Astrocyte of the spinal cord (primary cell): ENCODE measurements at regions not wholly inside any gene's neighbourhood (a gene's known extent, or its start where the extent isn't known, plus 50 kb on each side); places are given as distances from the start of the nearest gene placed in this dataset.
A peak's percentile ranks its signal among the peaks of the same experiment; 100 is the strongest.

Experiments
- DNase-seq: peaks from one replicate; pipeline ENCODE4 v3.0.0; 2011; ENCODE audit warnings: low read depth, low spot score
- H3K4me3 ChIP-seq: 2 replicates; pipeline ENCODE4 v1.5.1; 2011; ENCODE audit warnings: low read depth, mild to moderate bottlenecking, low read length, moderate library complexity
- CTCF ChIP-seq: IDR thresholded peaks from 2 replicates; pipeline ENCODE4 v1.5.1; 2012; ENCODE audit warnings: low read depth, mild to moderate bottlenecking, low read length, inconsistent platforms
- in situ Hi-C: cut with HindIII; loops from 2 replicates; pipeline ENCODE4 v1.10.0; 2017; ENCODE audit warnings: low sequenced_read_pairs

- H3K4me3 ChIP-seq = no peak overlapping the region
- in situ Hi-C loops = no loop called here
- DNase-seq = no peak
- TF ChIP-seq CTCF = no peak
These were observed 196.9 kb downstream of the HAUS1 start for GRCh38 chr18:46301081-46301480.

- no peak overlapping the region for H3K4me3 ChIP-seq
- in situ Hi-C loops = no loop called here
- no peak for DNase-seq
- no peak for TF ChIP-seq CTCF
These were observed 197.4 kb downstream of the HAUS1 start for GRCh38 chr18:46301571-46301970.

GRCh38 chr18:46302528-46303485 is 198.6 kb downstream of the HAUS1 start:
- peak overlapping the region; percentile 12 for H3K4me3 ChIP-seq
- no peak for TF ChIP-seq CTCF
- in situ Hi-C loops = no loop called here
- DNase-seq = no peak

- TF ChIP-seq CTCF = no peak
These were observed 206.1 kb downstream of the HAUS1 start for GRCh38 chr18:46310258-46310657.

GRCh38 chr18:46310675-46311345 is 206.6 kb downstream of the HAUS1 start:
- H3K4me3 ChIP-seq = no peak overlapping the region
- DNase-seq = no peak
- TF ChIP-seq CTCF = no peak
- in situ Hi-C loops = no loop called here

More at GRCh38 chr18:46310258-46310657, 206.1 kb downstream of the HAUS1 start:
- H3K4me3 ChIP-seq = no peak overlapping the region
- in situ Hi-C loops = no loop called here
- no peak for DNase-seq

GRCh38 chr18:46311491-46311890 is 207.3 kb downstream of the HAUS1 start:
- no peak for DNase-seq
- TF ChIP-seq CTCF = no peak
- no peak overlapping the region for H3K4me3 ChIP-seq
- in situ Hi-C loops = no loop called here
